DND-41 (cell line): ENCODE measurements at regions not wholly inside any gene's neighbourhood (a gene's known extent, or its start where the extent isn't known, plus 50 kb on each side); places are given as distances from the start of the nearest gene placed in this dataset.

ENCODE experiments used
- CTCF ChIP-seq: IDR thresholded peaks from 2 replicates; pipeline ENCODE4 v1.5.1; 2012; ENCODE audit warnings: borderline replicate concordance, low read length, moderate library complexity, mild to moderate bottlenecking; ENCODE audit not compliant: poor library complexity, severe bottlenecking; ENCODE audit errors: extremely low read depth
- EZH2 ChIP-seq: IDR thresholded peaks from 3 replicates; pipeline ENCODE4 v1.6.1; 2012; ENCODE audit warnings: borderline replicate concordance, low read depth, mild to moderate bottlenecking, moderate library complexity, low read length, inconsistent platforms; ENCODE audit not compliant: severe bottlenecking

DNA sequence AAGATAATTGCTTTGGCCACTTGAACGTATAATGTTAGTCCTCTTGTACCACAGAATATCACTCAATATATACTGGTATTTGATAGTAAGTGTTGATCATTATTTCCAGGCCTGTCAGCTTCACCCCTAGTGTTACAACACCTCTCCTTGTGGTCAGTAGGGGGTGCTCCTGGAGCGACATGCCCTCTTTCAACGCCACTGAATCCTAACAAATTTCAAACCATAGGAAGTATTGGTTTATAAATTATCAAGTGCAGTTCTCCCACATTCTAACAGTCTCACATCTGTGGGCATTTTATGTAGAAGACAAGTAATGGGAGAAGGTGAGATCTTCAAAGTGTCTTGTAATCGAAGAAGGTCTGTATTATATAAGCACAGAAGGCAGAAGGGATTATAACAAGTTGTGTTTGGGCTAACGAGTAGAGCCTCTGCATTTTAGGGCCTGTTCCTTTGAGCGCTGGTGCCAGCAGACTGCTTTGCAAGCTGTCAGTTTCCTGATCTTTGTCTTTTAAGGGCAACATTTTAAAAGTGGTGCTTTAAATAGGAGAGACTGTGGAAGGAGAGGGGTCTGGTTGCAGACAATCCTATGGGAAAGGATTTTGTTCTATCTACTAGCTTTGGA is 57.1 kb upstream of the CEP162 start:
- TF ChIP-seq CTCF = peak; percentile 61
- TF ChIP-seq EZH2 = no peak
